Endothelial cell of umbilical vein (primary cell): ENCODE measurements at regions not wholly inside any gene's neighbourhood (a gene's known extent, or its start where the extent isn't known, plus 50 kb on each side); places are given as distances from the start of the nearest gene placed in this dataset.

Experiments used
- CTCF ChIP-seq, 2 donors: IDR thresholded peaks; 1 replicate in 1 of 2; 2 replicates in 1 of 2; pipeline ENCODE4 v1.5.1; 2011; ENCODE audit warnings: low read length in 2 of 2, mild to moderate bottlenecking in 2 of 2, moderate library complexity in 2 of 2, control low read depth in 1 of 2, inconsistent platforms in 1 of 2, low read depth in 1 of 2; ENCODE audit not compliant: insufficient read depth in 1 of 2; ENCODE audit errors: extremely low read depth in 1 of 2
- EZH2 ChIP-seq: IDR thresholded peaks from 2 replicates; pipeline ENCODE4 v1.6.1; 2012; ENCODE audit warnings: borderline replicate concordance, low read depth, mild to moderate bottlenecking, moderate library complexity, low read length, inconsistent platforms; ENCODE audit not compliant: severe bottlenecking
- MAX ChIP-seq: IDR thresholded peaks from 2 replicates; pipeline ENCODE4 v1.6.1; 2011; ENCODE audit not compliant: insufficient read depth, insufficient read length
- POLR2A ChIP-seq: IDR thresholded peaks from 2 replicates; pipeline ENCODE4 v1.6.1; 2012; ENCODE audit warnings: low read depth, mild to moderate bottlenecking, control low read depth, low read length

DNA sequence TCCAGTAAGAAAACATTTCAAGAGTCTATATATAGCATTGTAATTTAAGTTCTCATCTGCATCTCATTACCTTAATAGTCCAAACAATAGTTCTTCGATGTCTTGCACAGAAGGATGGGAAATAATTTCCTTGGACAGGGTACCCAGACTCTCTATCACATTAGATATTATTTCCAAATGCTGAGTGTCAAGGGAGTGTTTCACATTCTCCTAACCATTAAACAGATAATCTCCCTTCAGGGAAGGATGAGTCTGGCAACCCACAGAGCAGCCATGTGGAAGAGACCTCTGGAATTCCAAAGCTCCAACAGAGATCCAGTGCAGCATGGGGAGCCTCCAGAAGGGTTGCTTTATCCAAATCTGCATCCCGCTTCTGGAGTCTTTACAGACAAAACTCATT, 89.6 kb downstream of the FZD1 start:
- no peak for TF ChIP-seq CTCF (IDR thresholded peaks at IDR 0.05; ENCODE audit: extremely low read depth in 1 of 2, insufficient read depth in 1 of 2, low read depth in 1 of 2, low read length in 2 of 2)
- TF ChIP-seq POLR2A: no peak
- no peak for TF ChIP-seq MAX
- no peak for TF ChIP-seq EZH2
